ENCODE measurements at regions not wholly inside any gene's neighbourhood (a gene's known extent, or its start where the extent isn't known, plus 50 kb on each side); places are given as distances from the start of the nearest gene placed in this dataset.

DNA sequence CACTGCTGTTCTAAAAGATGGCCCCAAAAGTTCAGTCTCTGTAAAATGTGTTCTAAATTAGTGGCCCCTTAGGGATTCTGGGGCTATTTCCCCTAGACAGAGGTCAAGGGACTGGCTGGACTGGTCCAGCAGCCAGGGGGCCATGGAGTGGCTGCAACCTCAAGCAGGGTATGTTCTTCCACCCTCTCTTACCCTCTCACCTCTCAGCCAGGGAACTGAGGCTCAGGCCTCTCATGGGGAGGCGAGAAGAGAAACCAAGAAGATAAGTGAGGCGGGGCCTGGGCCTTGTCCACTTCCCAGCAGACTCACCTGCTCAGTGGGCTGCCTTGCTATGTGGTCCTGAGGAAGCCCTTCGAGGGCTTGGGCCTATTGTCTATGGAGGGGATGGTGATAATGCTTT, 339.7 kb downstream of the MYCN start:
- DNase-seq (ENCODE audit: low spot score in 2 of 2) = no peak
- no peaks in the 10 kb centered on the region for H3K27me3 ChIP-seq
- H3K9me3 ChIP-seq = no peaks in the 10 kb centered on the region
- H3K36me3 ChIP-seq = no peaks in the 10 kb centered on the region
- H3K27ac ChIP-seq = no peak overlapping the region
- WGBS = 100% methylated on average over 3 of the region's 3 CpGs
- TF ChIP-seq POLR2AphosphoS5 (IDR thresholded peaks at IDR 0.05) (no peak), EP300 (IDR thresholded peaks at IDR 0.05) (no peak), POLR2A (IDR thresholded peaks at IDR 0.05) (no peak)
- TF ChIP-seq, protein P1, sequence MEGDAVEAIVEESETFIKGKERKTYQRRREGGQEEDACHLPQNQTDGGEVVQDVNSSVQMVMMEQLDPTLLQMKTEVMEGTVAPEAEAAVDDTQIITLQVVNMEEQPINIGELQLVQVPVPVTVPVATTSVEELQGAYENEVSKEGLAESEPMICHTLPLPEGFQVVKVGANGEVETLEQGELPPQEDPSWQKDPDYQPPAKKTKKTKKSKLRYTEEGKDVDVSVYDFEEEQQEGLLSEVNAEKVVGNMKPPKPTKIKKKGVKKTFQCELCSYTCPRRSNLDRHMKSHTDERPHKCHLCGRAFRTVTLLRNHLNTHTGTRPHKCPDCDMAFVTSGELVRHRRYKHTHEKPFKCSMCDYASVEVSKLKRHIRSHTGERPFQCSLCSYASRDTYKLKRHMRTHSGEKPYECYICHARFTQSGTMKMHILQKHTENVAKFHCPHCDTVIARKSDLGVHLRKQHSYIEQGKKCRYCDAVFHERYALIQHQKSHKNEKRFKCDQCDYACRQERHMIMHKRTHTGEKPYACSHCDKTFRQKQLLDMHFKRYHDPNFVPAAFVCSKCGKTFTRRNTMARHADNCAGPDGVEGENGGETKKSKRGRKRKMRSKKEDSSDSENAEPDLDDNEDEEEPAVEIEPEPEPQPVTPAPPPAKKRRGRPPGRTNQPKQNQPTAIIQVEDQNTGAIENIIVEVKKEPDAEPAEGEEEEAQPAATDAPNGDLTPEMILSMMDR (IDR thresholded peaks at IDR 0.05) = no peak
- peaks cover 5% of the 10 kb centered on the region for H3K4me1 ChIP-seq
- H3K4me3 ChIP-seq = no peak overlapping the region

- no peaks in the 10 kb centered on the region for H3K36me3 ChIP-seq
- no peaks in the 10 kb centered on the region for H3K27me3 ChIP-seq
- peaks cover 5% of the 10 kb centered on the region for H3K4me1 ChIP-seq
- H3K9me3 ChIP-seq = no peaks in the 10 kb centered on the region
- H3K4me3 ChIP-seq = no peak overlapping the region
- TF ChIP-seq EP300 (IDR thresholded peaks at IDR 0.05) (no peak), POLR2AphosphoS5 (IDR thresholded peaks at IDR 0.05) (no peak), POLR2A (IDR thresholded peaks at IDR 0.05) (no peak)
- TF ChIP-seq, protein P1 (IDR thresholded peaks at IDR 0.05) = no peak
- no peak overlapping the region for H3K27ac ChIP-seq
- WGBS = 96% methylated on average over 4 of the region's 4 CpGs
- DNase-seq (ENCODE audit: low spot score in 2 of 2) = no peak
Measured at GRCh38 chr2:16279641-16280040, 339.3 kb downstream of the MYCN start.

DNA sequence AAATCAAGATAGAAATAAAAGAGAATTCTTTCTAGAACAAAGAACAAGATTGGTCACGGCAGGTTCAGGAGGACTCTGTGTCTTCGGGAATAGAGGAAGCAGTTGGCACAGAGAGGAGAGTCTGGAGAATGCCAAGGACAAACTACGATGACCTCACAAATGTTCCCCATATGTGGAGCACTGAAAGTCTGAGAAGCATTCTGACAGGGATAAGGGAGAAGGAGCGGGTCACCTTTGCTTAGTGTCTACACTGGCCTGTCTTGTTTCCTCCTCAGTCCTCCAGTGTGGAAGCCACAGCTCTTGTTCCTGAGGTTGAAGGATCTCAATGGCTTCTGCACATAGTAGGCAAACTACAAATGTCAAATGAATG, 338.8 kb downstream of the MYCN start:
- H3K4me3 ChIP-seq = no peak overlapping the region
- no peaks in the 10 kb centered on the region for H3K9me3 ChIP-seq
- no peaks in the 10 kb centered on the region for H3K36me3 ChIP-seq
- H3K27ac ChIP-seq = no peak overlapping the region
- H3K27me3 ChIP-seq = no peaks in the 10 kb centered on the region
- H3K4me1 ChIP-seq = peaks cover 5% of the 10 kb centered on the region
- DNase-seq (ENCODE audit: low spot score in 2 of 2) = no peak
- no peak for TF ChIP-seq POLR2A (IDR thresholded peaks at IDR 0.05)
- TF ChIP-seq, protein P1 (IDR thresholded peaks at IDR 0.05) = no peak
- TF ChIP-seq POLR2AphosphoS5 (IDR thresholded peaks at IDR 0.05) = no peak
- TF ChIP-seq EP300 (IDR thresholded peaks at IDR 0.05) = no peak
- WGBS = 69% methylated on average over 4 of the region's 4 CpGs

DNA sequence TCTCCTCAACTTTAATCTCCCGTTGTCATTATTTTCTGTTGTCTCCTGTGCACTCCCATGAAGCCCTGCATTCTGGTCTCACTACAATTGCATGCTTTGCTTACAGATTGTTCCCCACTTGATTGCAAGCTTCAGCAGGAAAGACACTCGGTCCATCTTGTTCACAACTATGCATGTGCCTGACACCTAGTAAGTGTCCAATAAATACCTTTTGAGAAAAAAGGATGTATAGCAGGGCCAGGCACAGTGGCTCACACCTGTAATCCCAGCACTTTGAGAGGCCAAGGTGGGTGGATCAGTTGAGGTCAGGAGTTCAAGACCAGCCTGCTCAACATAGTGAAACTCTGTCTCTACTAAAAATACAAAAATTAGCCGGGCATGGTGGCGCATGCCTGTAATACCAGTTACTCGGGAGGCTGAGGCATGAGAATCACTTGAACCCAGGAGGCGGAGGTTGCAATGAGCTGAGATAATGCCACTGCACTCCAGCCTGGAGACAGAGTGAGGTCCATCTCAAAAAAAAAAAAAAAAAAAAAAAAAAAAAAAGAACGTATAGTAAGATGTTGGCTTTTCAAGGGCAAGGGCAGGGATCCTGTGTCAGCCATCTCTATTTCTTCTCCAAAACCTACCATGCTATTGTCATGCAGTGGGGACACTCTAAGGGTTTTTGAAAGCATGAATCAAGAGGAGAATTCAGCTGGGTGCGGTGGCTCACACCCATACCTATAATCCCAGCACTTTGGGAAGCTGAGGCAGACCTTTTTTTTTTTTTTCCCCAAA, 338.3 kb downstream of the MYCN start:
- no peaks in the 10 kb centered on the region for H3K27me3 ChIP-seq
- no peak for TF ChIP-seq EP300 (IDR thresholded peaks at IDR 0.05)
- TF ChIP-seq, protein P1 (IDR thresholded peaks at IDR 0.05) = no peak
- TF ChIP-seq POLR2AphosphoS5 (IDR thresholded peaks at IDR 0.05) = no peak
- no peak for TF ChIP-seq POLR2A (IDR thresholded peaks at IDR 0.05)
- WGBS = 88% methylated on average over 8 of the region's 8 CpGs

DNA sequence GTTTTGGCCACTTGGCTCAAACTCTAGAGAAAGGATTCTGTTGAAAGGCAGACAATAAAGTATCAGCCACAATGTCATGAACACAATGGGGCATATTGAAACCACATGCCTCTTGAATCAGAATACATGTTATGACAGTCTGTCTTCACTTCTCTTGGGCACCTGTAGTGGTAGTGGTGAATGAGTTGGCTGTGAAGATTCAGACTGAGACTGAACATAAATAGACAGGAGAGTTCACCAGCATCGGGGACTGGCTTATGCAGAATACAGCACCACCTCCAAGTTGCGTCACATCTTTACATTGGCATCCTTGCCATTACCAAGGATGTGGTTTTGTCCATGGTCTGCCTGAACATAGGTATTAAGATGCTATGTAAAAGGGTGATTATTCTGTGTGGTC, 336.8 kb downstream of the MYCN start:
- H3K4me3 ChIP-seq = no peak overlapping the region
- DNase-seq (ENCODE audit: low spot score in 2 of 2) = no peak
- WGBS = 71% methylated on average over 2 of the region's 2 CpGs
- H3K9me3 ChIP-seq = no peaks in the 10 kb centered on the region
- TF ChIP-seq POLR2AphosphoS5 (IDR thresholded peaks at IDR 0.05) (no peak), EP300 (IDR thresholded peaks at IDR 0.05) (no peak), POLR2A (IDR thresholded peaks at IDR 0.05) (no peak)
- TF ChIP-seq, protein P1 (IDR thresholded peaks at IDR 0.05) = no peak
- no peaks in the 10 kb centered on the region for H3K36me3 ChIP-seq
- H3K27me3 ChIP-seq = no peaks in the 10 kb centered on the region
- H3K4me1 ChIP-seq = peaks cover 5% of the 10 kb centered on the region
- H3K27ac ChIP-seq = no peak overlapping the region

More for the DNA sequence above, 338.3 kb downstream of the MYCN start:
- Histone ChIP-seq H3K27ac (no peak overlapping the region), H3K36me3 (no peaks in the 10 kb centered on the region), H3K9me3 (no peaks in the 10 kb centered on the region), H3K4me1 (peaks cover 5% of the 10 kb centered on the region), H3K4me3 (no peak overlapping the region)
- no peak for DNase-seq (ENCODE audit: low spot score in 2 of 2)
